Progenitor cell of endocrine pancreas (in vitro differentiated cells): ENCODE measurements at regions not wholly inside any gene's neighbourhood (a gene's known extent, or its start where the extent isn't known, plus 50 kb on each side); places are given as distances from the start of the nearest gene placed in this dataset.
A peak's percentile ranks its signal among the peaks of the same experiment; 100 is the strongest.

Experiments
- DNase-seq: peaks from one replicate; pipeline ENCODE4 v3.0.0; 2021; ENCODE audit warnings: low spot score; ENCODE audit not compliant: unreplicated experiment
- H3K27ac Mint-ChIP-seq: 2 replicates; pipeline ENCODE4 v1.8.0; 2021; ENCODE audit warnings: mild to moderate bottlenecking, moderate library complexity, mixed read lengths
- H3K27me3 Mint-ChIP-seq: 2 replicates; pipeline ENCODE4 v1.8.0; 2021; ENCODE audit warnings: mixed read lengths
- H3K36me3 Mint-ChIP-seq: 2 replicates; pipeline ENCODE4 v1.8.0; 2022; ENCODE audit warnings: mixed read lengths; ENCODE audit not compliant: insufficient read depth
- H3K4me1 Mint-ChIP-seq: 2 replicates; pipeline ENCODE4 v1.8.0; 2021; ENCODE audit warnings: low read depth, mixed read lengths
- H3K4me3 Mint-ChIP-seq: 2 replicates; pipeline ENCODE4 v1.8.0; 2021; ENCODE audit warnings: low read depth, mild to moderate bottlenecking, moderate library complexity, mixed read lengths
- H3K9me3 Mint-ChIP-seq: 2 replicates; pipeline ENCODE4 v1.8.0; 2021; ENCODE audit warnings: low read depth, mixed read lengths
- TF ChIP-seq, protein P1 (sequence below): fragments of 200-600 bp; sonication (generic); IDR thresholded peaks from one replicate; pipeline ENCODE4 v1.5.0; 2021; ENCODE audit warnings: antibody characterized with exemption, mild to moderate bottlenecking; ENCODE audit not compliant: unreplicated experiment

DNA sequence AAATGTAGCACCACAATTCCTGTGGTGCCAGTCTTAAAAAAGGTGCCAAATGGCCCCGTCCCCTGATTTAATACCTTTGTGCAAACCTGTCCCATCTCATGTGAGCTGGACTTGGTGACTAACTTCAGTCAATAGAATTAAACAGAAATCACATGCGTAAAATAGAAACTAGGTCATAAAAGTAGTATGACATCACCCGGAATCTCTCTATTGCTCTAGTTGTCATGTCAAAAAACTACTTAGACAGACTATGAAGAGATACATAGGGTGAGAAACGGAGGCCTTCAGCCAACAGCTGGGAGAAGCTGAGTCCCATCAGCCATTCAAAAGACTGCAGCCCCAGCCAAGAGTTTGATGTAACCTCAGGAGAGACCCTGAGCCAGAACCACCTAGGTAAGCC lies 293.5 kb upstream of the HS3ST1 start:
- TF ChIP-seq, protein P1, sequence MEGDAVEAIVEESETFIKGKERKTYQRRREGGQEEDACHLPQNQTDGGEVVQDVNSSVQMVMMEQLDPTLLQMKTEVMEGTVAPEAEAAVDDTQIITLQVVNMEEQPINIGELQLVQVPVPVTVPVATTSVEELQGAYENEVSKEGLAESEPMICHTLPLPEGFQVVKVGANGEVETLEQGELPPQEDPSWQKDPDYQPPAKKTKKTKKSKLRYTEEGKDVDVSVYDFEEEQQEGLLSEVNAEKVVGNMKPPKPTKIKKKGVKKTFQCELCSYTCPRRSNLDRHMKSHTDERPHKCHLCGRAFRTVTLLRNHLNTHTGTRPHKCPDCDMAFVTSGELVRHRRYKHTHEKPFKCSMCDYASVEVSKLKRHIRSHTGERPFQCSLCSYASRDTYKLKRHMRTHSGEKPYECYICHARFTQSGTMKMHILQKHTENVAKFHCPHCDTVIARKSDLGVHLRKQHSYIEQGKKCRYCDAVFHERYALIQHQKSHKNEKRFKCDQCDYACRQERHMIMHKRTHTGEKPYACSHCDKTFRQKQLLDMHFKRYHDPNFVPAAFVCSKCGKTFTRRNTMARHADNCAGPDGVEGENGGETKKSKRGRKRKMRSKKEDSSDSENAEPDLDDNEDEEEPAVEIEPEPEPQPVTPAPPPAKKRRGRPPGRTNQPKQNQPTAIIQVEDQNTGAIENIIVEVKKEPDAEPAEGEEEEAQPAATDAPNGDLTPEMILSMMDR = no peak
- DNase-seq = no peak
- H3K27me3 Mint-ChIP-seq = no peaks in the 10 kb centered on the region
- no peak overlapping the region for H3K4me3 Mint-ChIP-seq
- H3K36me3 Mint-ChIP-seq = no peaks in the 10 kb centered on the region
- H3K9me3 Mint-ChIP-seq = peaks cover 7% of the 10 kb centered on the region
- no peaks in the 10 kb centered on the region for H3K4me1 Mint-ChIP-seq
- H3K27ac Mint-ChIP-seq = no peak overlapping the region

DNA sequence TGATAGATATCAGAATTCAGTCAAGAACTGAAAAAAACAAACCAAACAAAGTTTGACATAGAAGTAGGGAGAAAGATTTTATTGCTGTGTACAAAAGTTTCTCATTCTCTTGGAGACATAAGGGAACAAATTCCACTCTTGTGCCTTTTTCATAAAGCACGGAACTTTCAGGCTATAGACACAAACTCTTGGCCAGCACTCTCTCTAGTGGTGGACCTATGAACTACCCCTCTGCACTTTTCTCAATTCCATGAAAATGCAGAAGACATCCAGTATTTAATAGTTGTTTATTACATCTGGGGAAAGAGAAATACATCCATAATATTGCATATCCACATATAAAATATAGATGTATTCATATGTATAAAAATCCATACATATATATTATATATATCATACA lies 291.6 kb upstream of the HS3ST1 start:
- Mint-ChIP-seq H3K27ac (no peak overlapping the region), H3K27me3 (no peaks in the 10 kb centered on the region), H3K4me1 (no peaks in the 10 kb centered on the region), H3K36me3 (no peaks in the 10 kb centered on the region), H3K4me3 (no peak overlapping the region), H3K9me3 (peaks cover 10% of the 10 kb centered on the region)
- DNase-seq = no peak
- TF ChIP-seq, protein P1 = peak; percentile 76

DNA sequence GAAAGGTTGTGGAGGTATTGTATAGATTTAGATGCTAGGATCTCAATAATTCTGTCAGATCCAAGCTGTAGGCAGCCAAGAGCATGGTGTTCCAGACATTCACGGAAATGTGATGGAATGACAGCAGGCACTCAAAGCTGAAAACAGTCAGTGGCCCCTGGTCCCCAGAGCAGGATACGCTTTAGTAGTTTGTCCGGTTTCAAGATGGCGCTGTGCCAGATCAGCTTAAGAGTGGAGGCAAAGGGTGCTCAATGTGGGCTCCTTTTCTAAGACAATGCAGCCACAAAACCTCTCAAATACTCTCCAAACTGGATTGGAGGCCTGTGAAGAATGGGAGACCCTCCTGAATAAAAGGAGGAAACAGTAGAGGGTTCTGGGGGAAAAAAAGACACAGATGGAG lies 291.2 kb upstream of the HS3ST1 start:
- Mint-ChIP-seq H3K4me1 (no peaks in the 10 kb centered on the region), H3K36me3 (no peaks in the 10 kb centered on the region), H3K27ac (no peak overlapping the region), H3K27me3 (no peaks in the 10 kb centered on the region), H3K9me3 (peaks cover 12% of the 10 kb centered on the region), H3K4me3 (no peak overlapping the region)
- TF ChIP-seq, protein P1 = no peak
- no peak for DNase-seq

DNA sequence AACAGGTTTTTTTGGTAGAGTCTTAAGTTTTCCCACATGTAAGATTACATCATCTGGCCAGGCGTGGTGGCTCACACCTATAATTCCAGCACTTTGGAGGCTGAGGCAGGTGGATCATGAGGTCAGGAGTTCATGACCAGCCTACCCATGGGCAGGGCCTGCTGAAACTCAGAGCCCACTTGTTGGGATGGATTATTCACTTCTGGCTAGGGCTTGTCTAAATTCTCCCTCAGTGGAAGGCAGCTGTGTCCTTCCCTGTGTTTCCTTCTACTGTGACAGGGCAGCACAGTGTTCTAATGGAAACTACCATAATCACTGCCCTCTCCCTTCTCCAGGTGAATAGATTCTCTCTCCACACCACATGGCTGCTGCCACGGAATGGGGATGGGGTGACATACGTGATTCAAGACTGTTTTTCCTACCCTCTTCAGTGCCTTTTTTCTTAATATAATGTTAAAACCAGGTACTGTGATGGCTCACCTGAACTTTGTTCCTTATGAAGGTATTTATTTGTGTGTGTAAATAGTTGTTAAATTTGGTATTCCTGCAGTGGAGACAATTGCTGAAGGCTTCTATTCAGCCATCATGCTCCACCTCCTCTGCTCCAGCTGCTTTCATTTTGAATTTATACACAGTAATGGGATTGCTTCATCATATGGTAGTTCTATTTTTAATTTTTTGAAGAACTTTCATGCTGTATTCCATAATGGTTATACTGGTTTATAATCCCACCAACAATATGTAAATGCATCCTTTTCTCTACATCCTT lies 287.2 kb upstream of the HS3ST1 start:
- H3K4me3 Mint-ChIP-seq = no peak overlapping the region

DNA sequence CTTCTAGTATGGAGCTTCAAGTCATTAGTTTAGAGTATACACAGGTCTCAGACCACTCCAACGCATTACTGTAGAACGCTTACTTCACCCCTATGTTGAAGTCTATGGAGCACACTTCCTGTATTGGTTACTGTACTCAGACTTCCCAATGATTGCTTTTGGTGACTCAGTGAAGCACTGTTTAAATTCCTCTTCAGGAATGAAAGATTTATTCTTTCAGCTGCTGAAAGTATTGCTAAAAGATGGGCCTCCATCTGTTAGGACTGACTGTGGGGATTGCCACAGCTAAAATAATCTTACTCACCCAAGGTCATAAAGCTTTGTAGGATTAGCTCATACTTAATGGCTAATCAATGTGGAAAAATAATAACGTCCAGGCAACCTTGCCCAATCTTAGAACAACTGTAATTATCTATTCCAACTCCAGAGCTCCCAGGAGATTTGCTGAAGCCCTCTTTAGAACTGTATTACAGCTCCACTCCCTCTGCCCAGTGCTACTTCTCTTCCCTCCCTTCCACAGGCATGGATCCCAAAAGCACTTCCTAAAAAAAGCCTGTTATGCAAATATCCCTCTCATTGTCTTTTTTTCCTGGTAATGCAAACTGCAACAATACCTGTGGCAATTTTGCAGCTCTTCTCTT lies 281.9 kb upstream of the HS3ST1 start:
- TF ChIP-seq, protein P1 = no peak
- no peaks in the 10 kb centered on the region for H3K27me3 Mint-ChIP-seq

More for the DNA sequence above, 287.2 kb upstream of the HS3ST1 start:
- Mint-ChIP-seq H3K27me3 (no peaks in the 10 kb centered on the region), H3K4me1 (no peaks in the 10 kb centered on the region), H3K36me3 (no peaks in the 10 kb centered on the region), H3K9me3 (peaks cover 12% of the 10 kb centered on the region), H3K27ac (no peak overlapping the region)
- DNase-seq = no peak
- TF ChIP-seq, protein P1 = no peak

More for the DNA sequence above, 281.9 kb upstream of the HS3ST1 start:
- Mint-ChIP-seq H3K36me3 (no peaks in the 10 kb centered on the region), H3K27ac (no peak overlapping the region), H3K4me1 (no peaks in the 10 kb centered on the region), H3K9me3 (peaks cover 11% of the 10 kb centered on the region), H3K4me3 (no peak overlapping the region)
- DNase-seq = no peak
